ENCODE measurements at regions not wholly inside any gene's neighbourhood (a gene's known extent, or its start where the extent isn't known, plus 50 kb on each side); places are given as distances from the start of the nearest gene placed in this dataset.

DNA sequence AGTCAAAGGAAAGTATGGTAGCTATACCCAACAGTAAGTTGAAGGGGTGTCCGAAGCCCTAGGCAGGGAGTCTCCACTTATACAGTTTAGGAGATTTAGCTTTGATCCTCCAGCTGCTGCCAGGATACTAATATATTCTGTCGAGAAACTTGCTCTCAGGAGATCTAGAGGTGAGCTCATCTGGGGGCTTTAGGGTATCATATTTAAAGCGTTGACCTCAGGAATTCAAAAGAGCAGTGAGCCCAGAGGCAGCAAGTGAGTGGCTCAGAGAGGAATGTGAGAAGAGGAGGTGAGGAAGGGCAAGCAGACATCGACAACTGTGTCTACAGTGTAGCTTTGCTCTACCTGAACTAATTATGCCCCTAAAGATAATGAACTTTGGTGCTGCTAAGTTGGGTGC, 245.1 kb upstream of the LRTM1 start:
- DNase-seq, result no peak

DNA sequence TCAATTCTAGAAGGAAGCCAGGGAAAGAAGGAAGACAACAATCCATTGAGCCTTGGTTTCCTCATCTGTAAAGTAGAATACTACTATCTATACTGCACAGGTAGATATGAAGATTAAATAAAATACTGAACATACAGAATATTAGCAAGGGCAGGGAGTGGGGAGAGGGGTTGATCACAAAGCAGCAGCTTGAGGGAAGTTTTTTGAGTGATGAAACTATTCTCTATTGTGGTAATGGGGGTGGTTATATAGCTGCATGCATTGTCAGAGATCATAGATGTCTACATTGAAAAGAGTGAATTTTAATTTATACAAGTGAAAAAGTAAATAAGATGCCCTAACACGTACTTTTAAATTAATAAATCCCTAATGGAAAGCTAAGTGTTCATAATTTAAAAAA, 242.6 kb upstream of the LRTM1 start:
- DNase-seq, result no peak

DNA sequence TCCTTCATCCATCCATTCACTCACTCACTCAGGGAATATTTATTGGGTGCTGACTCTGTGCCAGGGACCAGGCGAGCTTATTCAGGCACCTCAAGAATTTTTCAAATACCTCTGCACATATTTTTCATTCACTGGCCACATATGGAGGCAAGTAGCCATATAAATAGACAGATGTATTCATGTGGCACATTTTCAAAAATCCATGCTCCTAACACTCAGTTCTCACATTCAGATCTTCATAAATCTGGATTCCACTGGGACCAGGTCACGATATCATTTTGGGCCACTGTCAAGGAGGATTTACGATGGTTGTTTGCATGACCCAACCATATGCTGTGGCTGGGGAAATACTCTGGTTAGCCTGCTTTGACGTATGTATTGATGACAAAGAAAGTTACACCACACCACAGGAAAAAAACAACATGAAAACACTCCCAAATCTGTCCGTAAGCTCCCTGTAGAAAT, 241.8 kb upstream of the LRTM1 start:
- DNase-seq, result no peak

DNA sequence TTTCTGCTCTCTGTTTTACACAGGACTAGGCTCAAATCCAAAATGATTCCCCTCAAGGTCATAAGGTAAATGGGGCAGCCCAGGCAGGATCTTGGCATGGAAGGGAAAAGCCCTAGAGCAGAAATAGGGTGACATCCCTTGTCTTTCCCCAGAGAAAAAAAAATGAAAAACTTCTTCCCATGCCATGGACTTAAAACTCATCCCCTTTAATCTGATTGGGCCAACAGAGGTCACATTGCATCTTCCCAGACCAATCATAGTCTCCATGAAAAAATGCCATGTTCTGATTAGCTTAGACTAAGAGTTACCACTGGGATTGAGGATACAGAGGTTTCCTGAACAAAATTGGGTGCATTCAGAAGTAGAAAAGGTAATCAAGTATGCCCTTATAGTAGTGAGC, 241.3 kb upstream of the LRTM1 start:
- no peak for DNase-seq

DNA sequence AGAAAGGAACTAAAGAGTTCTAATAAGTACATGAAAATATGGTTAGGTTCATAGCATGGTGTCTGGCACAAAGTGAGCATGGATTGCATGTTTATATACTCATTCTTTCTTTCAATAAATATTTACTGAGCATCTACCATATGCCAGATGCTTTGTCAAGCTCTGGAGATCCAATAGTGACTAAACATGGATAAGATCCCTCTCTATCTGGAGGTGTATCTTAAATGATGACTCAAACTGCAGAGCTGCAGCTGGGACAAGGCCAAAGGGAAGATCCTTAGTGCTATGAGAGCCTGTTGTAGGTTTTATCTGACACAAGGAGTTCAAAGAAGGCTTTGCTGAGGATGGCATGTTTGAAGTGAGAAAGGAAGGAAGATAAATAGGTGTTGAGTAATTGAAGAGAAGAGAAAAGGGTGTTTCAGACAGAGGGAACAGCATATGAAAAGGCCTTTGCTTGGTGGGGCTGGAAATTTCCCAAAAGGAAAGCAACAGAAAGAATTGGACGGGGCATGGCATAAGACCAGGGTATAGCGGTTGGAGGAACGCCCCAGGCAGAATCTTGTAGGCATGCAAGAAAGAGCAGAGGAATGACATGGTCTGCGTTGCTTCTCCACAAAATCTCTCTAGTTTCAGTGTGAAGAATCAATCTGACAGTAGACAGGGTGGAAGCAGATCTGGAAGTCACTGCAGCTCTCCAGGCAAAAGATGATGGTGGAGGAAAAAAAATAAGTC, 239.9 kb upstream of the LRTM1 start:
- no peak for DNase-seq

DNA sequence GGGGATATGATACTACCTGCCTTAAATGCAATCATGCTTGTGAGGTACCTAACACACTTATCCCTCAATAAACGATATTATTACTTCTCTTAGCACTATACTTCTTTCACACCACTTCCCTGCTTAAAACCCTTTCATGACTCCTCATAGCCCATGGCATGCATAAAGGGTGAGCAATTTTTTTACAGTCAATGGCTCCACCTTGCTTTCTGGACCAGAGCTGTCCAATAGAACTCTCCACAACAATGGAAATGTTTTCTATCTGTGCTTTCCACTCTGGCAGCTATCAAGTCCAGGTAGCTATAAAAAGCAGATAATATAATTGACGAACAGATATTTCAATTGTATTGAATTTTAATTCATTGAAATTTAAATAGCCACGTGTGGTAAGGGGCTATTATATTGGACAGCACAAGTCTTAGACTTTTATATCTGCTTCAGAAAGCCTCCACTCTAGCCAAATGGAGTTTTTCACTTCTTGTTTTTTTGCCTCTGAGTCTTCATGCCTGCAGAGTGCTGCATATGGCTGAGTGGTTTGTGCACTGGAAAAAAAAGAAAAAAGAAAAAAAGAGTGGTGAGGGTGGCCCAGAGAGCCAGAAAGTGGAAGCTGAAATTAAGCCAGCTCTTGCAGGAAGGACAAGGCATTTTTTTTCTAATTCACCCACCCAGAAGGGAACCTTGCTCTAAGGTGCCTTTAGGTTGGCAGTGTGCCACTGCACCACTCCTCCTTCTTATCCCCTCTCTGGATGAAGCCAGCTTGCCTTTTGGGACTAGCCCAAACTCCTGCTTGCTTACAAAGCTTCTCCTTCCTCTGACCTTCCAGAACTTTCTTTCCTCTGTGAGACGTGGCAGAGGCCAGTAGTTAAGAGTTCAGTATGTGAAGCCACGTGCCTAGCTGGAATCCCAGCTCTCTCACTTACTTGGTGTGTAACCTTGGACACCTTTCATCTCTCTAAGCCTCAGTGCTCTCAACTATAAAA, 239.0 kb upstream of the LRTM1 start:
- DNase-seq, result no peak

GRCh38 chr3:55165704-55166405, 238.0 kb upstream of the LRTM1 start:
- no peak for DNase-seq

GRCh38 chr3:55165278-55165677, 237.4 kb upstream of the LRTM1 start:
- DNase-seq, result no peak

DNA sequence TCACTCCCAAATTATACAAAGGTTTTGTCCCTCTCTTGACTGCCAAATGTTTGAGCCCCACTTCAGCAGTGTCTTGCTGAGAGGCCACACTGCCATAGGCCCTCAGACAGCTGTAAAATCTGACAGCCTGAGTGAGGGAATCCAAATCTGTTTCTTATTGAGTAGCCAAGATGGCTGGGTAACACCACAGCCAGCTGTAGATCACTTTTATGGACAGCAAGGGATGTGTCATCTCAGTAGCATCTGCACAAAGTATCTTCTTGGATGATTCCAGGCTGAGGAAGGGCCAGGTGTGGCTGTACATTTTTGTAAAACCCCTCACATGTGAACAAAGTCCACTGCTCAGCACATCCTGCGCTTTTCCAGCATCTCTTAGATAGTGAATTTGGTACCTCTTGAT, 237.0 kb upstream of the LRTM1 start:
- DNase-seq, result no peak

DNA sequence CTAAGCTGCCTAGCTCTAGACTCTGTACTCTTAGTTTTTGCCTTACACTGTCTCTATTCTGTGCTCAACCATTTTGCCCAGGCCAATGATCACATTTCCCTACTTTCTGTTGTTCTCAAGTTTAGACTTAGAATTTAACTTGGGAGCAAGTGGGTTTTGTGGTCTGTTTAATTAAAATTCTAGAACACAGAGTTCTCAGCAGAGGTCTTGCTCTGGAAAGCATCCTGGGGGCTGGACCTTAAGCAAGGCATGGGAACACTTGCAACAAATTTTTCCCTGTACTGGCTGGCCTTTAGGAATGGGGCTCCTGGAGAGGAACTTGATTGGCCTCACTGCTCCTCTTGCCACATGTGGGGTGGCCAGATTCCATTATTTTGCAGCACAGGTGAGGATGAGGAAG, 236.3 kb upstream of the LRTM1 start:
- no peak for DNase-seq

DNA sequence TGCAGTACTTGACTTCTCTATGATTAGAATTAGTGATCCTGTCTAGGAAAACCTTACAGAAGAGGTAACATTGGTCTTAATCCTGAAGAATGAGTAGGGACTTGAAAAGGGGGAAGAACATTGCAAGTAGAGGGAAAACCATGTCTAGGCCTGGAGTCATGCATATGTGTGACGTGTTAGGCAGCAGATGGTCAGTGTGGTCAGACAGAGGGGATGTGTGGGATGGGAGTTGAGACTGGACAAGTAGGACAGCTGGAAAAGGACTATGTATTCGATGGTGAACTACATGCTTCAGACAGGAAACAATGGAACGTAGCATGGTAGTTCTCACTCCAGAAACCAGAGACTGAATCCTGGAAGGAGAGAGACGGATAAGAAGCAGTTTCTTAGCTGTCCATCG, 235.6 kb upstream of the LRTM1 start:
- no peak for DNase-seq

GRCh38 chr3:55162031-55162795, 234.4 kb upstream of the LRTM1 start:
- no peak for DNase-seq

DNA sequence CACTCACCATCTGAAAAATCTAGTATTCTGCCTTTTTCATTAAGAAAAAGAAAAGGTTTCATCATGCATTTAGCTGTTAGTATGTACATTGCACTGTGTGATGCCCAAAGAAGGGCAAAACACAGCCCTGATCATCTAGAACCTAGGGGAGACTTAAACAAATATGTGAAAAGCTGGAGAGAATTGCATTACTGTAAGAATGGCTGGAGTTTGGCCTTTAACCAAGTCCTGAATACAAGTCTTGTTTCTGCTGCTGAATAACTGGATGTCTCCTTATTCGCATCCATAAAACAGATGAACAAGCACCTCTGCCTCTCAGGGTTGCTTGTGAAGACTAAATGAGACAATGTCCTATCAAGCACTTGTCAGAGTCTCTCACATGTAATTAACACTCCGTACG, 233.4 kb upstream of the LRTM1 start:
- no peak for DNase-seq

- no peak for DNase-seq
Observed at GRCh38 chr3:55160241-55160983, 232.6 kb upstream of the LRTM1 start.

DNA sequence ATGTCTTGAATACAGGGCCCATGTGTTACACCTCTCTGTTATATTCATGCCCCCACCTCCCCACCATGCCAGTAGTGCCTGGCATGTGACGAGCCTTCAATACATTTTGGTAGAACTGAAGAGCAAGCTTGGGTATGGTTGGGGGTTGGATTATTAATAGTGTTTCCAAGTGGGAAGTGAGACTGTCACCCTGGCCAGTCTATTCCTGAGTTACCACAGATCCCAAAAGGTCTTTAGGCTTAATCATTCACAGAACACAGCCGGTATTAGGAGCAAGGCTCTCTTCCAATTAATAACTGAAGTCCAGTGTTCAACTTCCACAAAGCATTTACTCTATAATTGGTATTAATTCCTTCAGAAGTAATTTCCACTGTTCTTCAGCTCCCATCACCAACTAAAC, 231.9 kb upstream of the LRTM1 start:
- no peak for DNase-seq

DNA sequence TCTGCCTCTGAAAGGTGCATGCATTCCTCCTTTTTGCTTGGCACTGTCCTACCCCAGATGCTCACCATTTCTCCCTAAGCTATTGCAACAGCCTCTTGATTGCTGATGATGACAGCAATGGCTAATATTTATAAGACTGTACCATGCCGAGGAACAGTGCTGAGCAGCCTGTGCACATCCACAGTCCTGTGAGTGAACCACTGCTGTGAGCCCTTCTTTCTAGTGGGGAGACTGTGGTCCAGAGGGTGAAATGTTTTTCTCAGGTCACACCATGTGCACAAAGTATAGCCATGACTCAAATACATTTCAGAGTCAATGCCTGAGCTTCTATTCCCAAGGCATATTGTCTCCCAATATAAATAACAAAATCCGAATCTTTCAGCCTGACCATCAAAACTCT, 231.2 kb upstream of the LRTM1 start:
- no peak for DNase-seq

DNA sequence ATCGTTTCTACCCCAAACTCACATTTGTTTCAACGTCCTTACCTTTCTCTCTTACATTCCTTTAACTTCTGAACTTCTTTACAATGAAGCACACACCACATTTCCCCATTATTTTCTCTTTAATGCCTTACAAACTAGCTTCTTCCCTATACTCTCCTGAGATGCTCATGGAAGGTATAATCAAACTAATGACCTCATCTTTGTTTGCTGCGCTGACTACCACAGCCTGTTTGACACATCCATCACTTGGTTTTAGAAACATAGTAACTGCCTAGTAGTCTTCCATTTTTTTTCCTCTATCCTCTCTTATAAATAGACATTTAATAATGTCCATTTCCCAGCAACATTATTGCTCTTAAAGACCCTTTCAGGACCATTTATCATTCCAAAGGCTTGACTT, 230.5 kb upstream of the LRTM1 start:
- no peak for DNase-seq

DNA sequence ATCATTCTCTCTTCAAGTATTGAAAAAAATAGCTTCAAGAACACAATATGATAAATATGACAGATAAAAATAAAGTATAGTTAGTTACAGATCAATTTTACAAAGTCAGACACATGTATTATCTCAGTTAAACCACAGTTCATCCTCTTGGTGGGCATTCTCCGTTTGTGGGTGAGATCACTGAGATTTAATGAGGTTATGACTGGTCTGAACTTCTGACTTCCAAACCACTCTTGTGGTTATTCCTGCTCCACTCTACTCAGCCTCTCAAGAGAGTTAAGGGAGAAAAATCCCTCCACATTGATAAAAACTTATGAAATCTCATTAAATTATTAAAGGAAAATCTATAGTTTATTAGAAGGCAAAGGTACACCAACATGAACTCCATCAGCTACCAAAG, 229.9 kb upstream of the LRTM1 start:
- no peak for DNase-seq

DNA sequence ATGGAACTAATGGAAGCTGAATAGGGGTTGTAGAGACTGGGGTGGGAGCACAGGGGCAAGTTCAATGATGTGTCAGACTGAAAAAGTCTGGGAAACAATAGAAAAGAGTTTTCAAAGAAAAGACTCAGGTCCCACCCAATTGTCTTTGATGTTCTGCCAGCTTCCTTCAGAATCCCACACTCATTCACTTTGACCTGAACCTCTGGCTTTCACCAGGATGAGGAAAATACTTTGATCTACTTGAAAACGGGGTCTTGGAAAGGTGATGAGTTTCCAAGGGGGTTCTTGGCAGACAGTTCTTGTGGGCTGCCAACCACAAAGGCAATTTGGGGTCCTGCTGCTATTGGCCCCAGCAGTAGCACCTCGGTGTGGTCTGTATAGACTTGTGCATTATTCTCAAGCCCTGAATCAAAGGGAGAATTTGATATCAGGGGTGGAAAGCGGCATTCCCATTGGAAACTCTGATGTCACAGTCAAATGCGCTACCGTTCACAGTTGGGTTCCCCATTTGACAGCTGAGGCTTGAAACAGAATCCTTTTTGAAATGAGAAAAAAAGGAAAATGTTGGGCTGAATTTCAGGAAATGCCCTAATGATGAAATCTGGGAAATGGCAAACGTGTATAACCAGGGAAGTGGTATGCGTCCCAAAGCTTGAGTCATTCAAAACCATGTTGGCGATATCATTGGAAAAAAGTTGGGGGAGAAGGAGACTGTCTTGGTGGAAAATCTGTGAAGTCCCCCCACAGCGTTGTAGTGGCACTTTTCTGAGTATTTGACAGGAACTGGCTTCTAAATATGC, 229.2 kb upstream of the LRTM1 start:
- DNase-seq, result no peak

GRCh38 chr3:55147856-55148720, 220.2 kb upstream of the LRTM1 start:
- DNase-seq, result no peak
